GM18907 (cell line): ENCODE measurements at regions not wholly inside any gene's neighbourhood (a gene's known extent, or its start where the extent isn't known, plus 50 kb on each side); places are given as distances from the start of the nearest gene placed in this dataset.

ENCODE experiments used
- ATAC-seq: cut with Tn5 transposase; IDR thresholded peaks from one replicate; pipeline ENCODE4 v1.9.1; 2021; ENCODE audit warnings: mild to moderate bottlenecking, moderate library complexity; ENCODE audit not compliant: unreplicated experiment

DNA sequence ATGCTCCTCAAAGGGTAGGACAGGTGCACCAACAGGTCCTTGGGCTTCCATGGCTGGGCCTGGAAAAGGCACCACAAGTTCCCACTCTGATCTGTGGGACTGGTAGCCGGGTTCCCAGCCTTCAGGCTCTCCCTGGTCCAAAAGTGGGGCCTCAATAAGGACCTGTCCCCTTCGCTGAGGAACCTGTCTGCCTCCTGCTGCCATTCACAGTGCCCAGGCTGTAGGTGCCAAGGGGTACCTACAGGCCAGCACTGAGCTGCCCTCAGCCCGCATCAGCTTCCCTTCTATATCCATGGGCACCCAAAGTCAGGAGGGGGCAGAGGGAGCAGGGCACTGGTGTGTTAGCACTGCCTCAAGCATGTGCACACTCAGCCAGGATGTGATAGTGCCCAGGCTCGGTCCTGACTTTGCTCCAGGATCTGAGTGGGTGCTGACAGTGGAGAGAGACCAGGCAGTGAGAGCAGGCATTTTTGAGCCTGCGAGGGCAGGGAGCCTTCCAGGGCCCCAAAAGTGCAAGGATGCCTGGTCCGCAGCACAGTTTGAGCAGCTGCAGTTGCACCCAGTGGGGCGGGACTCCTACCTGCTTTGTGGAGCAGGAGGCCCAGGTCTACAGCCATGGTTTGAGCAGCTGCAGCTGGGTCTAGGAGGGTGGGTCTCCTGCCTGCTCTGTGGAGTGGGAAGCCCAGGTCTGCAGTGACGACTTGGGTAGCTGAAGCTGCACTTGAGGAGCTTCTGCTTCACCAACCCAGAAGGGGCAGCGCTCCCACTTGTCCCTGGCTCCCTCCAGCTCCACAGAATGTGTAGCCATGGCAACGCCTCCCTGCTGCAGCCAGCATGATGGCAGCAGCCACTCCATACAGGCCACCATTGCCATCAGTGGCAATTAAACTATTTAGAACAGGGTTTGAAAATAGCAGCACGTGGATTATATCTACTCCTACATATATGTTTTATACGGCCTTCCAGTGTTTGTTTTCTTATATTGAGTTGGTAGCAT, 376.4 kb downstream of the KCTD8 start:
- no peak for ATAC-seq

DNA sequence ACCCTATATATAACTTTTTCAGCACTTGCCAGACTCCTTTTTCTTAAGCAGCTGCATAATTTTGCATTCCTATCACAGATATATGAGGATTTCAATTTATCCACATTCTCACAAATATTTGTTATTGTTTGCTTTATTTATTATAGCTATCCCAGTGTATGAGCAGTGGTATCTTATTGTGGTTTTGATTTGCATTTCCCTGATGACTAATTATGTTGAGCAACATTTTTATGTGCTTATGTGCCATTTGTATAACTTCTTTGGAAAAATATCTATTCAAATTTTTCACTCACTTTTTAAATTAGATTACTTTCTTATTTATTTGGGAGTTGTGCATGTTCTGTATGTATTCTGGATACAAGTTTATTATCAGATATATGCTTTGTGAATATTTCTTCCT, 361.9 kb downstream of the KCTD8 start:
- ATAC-seq = no peak

DNA sequence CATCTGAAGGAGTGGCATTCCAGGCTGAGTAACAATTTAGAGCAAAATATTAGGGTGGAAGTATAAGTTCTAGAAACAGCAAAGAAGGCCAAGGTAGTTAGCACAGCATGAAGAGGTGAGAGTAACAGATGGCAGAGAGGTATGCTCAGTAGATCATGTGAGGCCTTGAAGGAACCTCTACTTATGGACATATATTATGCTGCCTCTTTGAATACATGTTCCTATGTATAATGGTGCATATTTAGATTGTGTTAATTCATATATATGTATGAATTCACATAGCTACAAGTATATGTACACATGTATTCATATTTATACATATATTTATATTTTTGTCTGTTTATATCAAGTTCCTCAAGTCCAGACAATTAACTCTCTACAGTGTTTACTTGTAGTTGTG, 355.2 kb downstream of the KCTD8 start:
- no peak for ATAC-seq

DNA sequence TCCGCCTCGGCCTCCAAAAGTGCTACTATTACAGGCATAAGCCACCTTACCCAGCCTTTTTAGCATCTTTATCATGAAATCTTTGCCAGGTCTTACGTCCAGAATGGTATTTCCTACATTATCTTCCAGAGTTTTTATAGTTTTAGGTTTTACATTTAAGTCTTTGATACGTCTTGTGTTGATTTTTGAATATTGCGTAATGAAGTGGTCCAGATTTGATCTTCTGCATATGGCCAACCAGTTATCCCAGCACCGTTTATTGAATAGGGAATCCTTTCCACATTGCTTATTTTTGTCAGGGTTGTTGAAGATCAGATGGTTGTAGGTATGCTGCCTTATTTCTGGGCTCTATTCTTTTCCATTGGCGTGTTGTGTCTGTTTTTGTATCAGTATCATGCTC, 349.6 kb downstream of the KCTD8 start:
- ATAC-seq = no peak

DNA sequence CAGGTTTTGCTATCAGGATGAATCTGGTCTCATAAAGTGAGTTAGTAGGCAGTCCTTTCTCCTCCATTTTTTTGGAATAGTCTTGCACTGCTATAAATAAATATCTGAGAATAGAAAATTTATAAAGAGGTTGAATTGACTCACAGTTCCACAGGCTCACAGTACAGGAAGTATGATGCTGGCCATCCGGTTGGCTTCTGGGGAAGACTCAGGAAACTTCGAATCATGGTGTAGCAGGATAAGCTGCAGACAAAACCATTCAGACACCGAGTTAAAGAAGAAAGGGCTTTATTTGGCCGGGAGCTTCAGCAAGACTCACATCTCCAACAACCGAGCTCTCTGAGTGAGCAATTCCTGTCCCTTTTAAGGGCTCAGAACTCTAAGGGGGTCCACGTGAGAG, 348.2 kb downstream of the KCTD8 start:
- no peak for ATAC-seq

DNA sequence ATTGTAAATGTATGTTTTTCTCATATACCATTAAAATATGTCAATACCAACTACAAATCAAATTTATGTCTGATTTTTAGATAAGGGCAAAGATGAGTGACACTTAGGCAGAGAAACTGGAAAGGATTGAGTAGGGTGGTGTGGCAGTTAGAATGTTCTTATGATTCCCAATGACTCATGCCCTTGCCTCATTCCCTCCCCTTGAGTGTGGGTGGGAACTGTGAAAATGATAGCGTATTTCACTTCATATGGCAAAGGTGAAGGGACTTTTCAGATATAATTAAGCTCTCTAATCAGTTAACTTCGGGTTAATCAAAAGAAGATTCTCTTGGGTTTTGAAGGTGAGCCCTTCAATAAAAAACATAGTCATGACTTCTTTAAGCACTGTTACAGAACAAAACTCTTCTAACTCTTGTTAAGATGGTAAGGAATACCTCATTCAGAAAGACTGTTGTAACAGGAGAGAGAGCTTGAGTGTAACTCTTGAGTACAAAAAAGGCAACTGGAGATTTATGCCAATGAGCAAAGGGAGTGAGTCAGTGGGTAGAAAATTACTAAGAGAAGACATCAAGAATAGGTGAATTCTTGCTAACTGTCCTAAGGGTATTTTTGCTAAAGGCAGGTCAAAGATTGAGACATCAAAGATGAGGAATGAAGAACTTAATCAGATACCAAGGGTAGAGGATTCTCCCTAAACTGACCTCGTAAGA, 329.5 kb downstream of the KCTD8 start:
- no peak for ATAC-seq

DNA sequence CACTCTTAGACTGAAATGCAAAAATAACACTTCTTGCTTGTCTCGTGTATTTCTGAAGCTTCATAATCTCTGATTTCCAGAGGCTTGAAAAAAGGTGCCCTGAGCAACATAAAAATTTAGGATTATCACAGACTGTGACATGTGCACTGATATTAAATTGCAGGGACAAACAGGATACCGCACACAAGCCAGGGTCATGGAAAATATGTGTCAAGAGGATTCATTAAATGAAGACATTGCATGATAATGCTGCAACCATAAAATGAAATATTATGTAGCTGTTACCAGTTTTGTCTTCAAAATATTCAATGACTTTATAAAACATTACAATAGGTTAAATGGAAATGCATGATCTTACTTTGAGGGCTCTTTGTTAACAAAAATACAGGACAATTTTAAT, 328.0 kb downstream of the KCTD8 start:
- ATAC-seq = no peak

DNA sequence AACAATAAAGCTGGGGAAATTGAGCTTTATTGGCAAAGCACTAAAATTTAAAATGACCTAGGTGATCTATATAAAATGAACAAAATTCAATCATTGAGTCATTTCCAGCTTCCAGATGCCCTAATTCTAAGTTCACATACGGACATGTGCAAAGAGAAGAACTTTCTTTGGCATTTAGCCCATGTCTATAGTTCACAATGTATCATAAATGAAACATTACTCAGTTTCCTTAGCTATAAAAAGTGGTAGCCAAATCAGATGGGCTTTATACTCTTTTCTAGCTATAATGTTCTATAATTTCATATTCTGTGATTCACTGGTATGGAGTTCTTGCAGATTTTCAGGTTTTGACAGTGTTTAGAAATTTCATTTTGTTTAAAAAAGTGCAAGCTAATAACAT, 327.4 kb downstream of the KCTD8 start:
- no peak for ATAC-seq
